CD4-positive, alpha-beta T cell treated with Interleukin-17A for 4 hours (primary cell): ENCODE measurements at regions not wholly inside any gene's neighbourhood (a gene's known extent, or its start where the extent isn't known, plus 50 kb on each side); places are given as distances from the start of the nearest gene placed in this dataset.

Experiments used
- DNase-seq: peaks from one replicate; pipeline ENCODE4 v3.0.0-alpha.2; 2020; ENCODE audit warnings: mixed read lengths

DNA sequence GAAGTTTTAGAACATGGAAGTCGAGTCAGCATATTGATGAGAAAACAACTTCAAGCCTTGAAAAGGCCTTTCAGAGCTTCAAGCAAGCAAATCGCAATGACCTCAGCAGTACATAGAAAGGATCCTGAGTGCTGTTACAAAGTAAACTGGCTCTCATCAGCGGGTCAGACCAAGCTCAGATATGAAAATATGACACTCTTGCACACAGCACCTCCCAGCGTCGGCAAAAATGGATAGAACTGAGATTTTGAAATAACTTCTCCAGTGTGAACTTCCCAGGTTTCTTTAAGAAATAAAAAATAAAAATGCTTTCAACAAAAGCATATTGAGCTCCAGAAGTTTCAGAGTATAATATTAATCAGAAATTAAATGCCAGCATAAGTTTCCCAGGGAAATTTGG is 296.9 kb downstream of the FBXO15 start:
- DNase-seq: no peak

DNA sequence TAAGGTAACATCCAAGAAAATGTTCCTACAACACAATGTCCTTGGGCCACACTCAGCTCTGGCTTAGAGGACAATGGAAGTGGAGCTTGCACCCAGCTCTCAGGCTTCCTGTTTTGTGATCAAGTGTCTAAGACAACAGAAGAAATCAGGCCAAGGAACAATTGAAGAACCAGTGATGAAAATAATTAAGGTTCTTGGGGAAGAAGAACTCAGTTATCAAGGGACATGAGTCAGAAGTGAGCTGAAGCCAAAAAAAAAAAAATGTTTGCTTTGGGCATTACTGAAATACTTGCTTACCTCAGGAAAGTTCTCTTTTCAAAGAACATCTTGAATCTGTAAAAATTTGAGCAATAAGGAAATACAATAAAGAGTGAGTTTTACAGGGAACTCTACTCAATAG is 299.0 kb downstream of the FBXO15 start:
- DNase-seq: no peak

DNA sequence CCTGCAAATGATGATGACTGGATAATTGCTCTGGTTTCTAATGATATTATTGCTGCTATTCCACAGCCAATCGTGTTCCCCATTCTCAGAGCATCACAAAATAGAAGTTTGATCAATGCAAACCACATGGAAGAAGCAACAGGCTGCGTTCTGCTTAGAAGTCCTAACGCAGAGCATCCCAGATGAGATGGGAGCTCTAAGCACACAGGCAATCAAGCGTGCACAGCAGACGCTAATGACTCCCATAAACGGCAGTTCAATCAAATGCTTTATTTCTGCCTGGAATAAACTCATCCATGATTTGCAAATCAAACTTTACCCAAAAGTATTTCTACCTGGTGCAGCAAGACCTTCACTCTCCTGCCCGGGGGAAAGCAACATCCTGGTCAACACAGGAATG is 304.2 kb downstream of the FBXO15 start:
- DNase-seq: no peak

DNA sequence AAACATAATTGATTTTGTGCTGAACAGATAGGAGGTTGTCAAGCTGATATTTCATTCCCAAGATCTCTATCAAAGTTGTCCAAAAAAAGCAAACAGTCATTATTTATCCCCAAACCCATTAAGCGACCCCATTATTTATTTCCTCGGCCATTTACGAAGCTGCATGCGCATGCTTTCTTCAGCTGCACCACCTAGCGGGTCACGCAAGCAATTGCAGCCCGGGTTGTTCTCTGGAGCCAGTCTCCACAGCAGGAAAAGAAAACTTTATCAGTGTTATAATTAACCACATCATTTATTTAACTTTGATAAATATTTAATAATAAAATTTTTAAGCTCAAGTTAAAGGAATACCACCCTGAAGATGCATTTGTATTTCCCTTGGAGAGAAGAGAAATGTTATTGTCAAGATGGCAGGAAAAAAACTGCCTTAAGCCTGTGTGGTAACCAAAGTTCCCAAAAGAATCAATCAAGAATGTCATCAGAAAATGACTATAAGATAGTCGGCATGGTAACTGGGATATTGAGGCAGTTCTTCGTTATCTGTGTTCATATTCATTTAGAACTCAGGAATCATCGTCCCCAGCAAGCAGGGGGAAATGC is 304.7 kb downstream of the FBXO15 start:
- DNase-seq: peak; percentile 54

DNA sequence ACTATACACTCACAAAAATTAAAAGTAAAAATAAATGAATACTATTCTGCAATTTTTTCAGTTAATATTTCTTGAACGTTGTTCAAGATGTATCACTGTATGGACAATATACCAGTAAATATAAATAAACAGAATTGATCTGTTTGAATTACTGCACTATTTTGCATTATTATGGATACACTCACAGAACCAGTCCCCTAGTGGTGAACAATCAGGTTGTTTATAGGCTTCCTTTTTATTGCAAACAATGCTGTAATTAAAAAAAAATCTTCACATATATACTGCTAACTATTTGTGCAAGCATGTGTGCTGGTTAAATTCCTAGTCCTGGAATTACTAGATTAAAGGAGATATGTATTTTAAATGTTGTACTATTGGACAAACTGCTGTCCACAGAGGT is 306.0 kb downstream of the FBXO15 start:
- no peak for DNase-seq

DNA sequence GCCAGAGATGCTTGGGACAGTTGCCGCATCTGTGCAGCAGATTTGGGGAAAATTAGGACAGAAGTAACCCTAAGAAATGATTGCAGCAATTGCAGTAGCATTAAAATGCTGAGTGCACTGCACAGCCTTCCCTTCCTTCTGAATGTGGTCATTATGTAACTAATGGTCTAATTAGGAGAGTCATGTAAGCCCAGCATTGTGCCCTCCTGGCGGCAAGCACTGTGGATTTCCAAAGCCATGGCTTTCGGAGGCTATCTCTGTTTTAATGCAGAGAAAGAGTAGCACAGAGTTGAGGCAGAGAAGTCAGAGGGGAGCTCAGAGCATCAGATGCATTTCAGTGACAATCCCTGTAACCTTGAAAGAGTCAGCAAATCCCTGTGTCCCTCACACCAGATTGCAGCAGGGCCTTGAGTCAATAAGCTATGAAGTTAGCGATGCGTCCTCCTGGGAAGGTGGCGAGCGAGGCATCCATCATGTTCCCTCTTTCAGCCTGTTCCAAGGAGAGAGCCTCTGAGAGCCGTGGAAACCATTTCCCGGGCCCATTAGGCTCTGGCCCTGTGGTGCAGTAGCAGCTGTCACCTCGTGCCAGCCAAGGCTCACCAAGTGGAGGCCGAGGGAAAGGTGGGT is 307.2 kb downstream of the FBXO15 start:
- DNase-seq: no peak

DNA sequence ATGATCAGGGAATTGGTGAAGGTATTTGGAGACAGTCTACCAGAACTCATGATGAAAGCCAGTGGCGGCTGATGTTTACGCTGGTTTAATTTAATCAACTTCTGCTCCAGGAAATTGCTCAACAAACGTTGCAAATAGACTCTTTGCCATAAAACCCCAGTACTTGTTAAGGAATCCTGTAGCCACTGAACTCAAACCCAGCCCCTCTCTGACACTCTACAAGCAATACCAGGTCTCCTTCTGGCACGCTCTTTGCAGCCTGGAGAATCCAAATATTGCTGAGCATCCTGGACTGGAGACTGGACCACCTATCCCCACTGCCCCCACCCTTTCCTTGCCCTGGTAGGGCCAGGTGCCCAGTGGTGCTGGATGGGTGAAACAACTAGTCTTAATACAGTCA is 308.2 kb downstream of the FBXO15 start:
- DNase-seq: no peak

DNA sequence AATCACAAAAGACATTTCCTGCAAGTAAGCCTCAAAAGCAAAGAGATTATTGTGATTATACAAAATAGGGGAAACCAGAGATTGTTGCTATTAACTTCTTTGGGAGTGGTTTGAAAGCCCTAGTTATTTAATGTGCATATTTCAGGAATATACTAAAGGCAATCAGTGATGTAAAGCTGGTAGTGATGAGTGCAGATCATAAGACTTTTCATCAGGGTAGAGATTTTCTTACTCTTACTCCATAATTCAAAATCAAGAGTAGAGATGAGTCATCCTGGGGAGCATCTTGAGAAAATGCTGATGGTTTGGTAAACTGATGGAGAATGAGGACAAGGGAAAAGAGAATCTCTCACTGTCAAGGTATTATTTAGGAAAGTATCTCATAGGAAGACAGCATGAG is 309.5 kb downstream of the FBXO15 start:
- no peak for DNase-seq

DNA sequence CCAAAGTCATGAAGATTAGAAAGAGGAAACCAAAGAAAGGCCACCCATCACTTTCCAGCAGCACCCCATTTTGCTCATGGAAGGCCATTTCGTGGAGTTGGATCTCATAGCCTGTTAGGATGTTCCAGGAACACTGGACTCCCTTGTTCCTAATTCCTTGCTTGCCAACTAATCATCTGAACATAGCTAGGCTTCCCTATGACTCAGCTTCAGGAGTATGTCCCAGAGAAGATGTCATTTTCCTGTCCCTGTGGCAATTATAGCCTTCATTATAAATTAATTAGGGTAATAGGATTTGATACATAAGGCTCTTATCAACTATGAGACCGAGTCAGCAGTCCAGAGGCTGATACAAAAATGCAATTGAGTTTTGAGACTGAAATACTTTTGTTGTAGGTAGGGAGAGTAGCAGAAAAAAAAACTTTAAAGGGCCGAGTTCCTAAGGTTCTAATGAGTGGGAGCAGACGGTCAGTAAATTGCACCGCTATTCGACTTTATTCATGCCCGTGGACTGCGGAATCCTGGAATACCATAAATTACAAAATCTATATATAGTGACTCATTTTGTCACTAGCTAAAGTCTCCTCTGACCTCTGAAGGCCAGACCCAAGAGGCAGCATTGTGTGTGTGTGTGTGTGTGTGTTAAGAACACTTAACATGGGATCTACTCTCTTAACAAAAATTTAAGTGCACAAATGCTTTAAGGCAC is 311.8 kb downstream of the FBXO15 start:
- DNase-seq: no peak

DNA sequence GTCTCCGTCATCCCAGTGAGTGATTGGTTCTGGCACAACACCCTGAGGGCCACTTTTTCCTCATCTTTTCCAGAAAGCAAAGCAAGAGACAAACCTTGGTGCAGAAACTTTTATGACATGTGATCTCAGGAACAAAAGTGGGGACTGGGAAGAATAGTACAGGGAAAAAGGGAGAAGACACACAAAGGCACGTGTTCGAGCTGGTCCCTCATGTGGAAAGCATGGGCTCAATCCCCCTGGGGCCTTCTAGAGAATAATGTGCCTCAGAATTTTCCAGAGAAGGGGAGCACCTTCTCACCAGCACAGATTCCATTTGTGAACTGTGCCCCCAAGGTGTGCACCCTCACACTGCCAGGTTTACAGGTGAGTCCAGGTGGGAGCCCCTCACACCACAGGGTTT is 312.6 kb downstream of the FBXO15 start:
- DNase-seq: no peak

DNA sequence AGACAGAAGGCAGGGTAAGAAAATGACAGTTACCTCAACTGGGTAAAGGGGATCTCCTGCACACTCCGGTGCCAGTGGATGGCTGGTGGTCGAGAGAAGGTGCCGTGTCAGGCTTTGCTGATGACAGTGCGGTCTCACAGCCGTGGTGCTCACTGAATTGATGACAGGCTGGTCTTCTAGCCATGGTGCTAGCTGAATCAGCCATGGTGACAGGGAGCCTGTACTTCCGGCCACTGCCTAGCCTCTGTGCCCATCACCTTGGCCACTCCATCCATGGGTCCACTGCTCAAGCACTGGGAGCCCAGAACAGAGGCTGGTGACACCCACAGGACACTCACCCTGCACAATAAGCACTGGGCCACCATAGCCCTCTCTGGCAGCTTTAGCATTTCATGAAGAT is 315.9 kb downstream of the FBXO15 start:
- DNase-seq: no peak

DNA sequence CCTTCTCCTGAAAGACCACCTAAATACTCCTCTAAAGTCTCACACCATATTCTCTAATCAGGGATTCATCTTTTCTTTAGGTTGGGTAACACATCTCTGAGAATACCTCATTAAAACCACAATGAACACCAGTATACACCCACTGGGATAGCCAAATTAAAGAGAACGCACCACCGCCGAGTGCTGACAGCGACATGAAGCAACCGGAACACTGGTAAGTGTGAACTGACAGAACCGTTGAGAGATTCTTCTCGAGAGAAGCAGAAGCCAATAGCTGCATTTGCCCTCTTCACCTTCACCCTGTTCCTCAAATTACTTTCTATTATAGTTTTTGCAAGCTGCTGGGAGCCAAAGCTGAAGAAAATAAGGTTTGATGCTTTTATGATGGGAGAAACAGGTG is 318.5 kb downstream of the FBXO15 start:
- no peak for DNase-seq

DNA sequence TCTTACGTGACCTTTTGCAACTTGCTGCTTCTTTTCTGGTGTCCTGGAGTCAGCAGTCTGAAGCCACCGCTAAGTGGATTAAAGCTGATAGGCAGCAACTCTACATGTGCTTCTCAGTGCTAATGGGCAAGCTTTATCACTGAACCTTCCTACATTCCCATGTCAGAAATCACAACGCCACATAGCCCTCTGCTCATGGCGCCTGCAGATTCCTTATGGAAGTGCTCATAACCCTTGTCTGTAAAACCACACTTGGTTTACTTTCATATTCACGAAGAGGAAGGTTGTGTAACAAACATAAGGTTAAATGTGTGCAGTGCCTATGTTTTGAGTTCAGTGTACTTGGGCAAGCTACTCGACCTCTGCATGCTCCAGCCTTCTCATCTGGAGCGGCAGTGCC is 319.8 kb downstream of the FBXO15 start:
- no peak for DNase-seq

DNA sequence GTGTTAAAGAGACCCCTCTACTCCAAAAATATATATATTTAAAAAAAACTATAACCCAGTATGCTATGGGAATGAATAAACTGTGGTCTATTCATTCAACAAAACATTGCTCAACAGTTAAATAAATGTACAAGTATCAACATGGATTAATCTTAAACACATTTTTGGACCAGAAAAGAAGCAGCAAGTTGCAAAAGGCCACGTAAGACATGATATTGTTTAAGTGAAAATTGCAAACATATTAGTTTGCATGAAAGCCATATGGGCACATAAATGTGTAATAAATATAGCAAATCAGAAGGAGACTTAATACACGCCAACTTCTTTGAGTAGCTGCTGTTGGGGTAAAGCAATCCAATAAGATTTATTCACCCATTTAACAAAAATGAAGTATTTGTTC is 321.5 kb downstream of the FBXO15 start:
- DNase-seq: no peak

DNA sequence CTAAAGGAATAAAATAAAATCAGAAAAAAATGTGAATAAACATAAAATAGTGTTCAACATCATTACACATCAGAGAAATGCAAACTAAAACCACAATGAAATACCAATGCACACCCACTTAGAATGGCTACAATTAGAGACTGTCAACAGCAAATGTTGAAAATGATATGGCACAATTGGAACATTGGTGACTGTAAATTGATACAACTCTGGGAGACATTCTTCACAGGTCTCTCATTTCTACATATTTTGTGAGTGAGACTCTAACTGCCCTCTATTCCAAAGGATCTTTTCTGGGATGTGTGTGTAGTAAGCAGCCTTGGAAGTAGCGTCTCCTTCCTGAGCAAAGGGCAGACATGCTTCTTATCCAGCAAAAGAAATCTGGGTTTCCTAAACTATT is 323.0 kb downstream of the FBXO15 start:
- DNase-seq: no peak

DNA sequence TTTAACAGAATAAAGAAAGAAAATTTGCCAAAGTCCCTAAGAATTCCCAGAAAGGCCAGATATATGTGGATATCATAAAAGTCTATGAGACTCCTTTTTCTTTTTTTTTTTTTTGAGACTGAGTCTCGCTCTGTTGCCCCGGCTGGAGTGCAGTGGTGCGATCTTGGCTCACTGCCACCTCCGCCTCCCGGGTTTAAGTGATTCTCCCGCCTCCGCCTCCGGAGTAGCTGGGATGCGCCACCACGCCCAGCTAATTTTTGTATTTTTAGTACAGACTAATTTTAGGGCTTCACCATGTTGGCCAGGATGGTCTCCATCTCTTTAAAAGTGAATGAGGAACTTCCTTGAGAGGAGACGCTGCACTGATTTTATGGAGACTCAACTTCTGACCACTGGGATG is 335.2 kb downstream of the FBXO15 start:
- no peak for DNase-seq

DNA sequence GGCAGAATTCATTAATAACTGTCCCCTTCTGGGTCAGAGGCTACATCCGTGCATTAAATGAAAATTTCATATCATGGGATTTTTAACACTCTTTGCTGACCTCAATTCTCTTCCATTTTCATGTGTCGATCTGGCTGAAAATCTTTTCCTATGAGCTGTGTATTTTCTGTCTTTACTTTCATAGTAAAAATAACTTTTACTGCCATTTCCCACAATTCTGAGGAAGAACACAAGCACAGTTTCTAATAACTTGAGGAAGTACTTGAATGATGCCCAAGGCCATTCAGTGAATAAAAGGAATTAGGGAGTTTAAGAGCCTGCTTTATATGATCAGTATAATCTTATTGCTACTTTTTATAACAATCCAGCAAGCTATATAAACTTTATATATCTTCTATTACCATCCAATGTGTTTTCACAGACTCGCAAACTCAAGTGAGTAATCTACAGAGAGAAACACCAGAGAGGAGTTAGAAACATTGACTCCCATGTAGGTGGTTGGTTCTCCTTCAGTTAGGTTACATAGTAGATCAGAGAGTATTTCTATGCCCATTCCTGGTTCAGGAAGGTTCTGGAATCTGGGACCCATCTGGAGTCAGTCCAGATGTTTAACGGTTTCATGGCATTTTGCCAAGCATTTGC is 340.0 kb downstream of the FBXO15 start:
- DNase-seq: no peak

DNA sequence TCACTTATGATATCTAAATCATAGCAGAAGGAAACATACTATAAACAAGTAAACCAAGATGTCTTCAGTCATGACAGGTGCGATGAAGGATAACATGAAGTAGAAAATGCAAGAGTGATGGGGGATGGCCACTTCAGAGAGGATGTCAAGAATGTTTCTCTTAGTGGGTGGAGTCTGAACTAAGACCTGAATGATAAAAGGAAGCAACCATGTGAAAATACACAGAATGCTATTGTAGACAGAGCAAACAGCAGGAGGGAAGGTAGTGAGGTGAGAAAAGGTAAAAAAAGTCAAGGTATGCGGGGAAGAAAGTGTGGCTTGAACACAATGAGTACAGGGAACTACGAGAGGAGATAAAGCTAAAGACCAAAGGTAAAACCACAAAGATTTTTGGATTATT is 341.6 kb downstream of the FBXO15 start:
- no peak for DNase-seq

DNA sequence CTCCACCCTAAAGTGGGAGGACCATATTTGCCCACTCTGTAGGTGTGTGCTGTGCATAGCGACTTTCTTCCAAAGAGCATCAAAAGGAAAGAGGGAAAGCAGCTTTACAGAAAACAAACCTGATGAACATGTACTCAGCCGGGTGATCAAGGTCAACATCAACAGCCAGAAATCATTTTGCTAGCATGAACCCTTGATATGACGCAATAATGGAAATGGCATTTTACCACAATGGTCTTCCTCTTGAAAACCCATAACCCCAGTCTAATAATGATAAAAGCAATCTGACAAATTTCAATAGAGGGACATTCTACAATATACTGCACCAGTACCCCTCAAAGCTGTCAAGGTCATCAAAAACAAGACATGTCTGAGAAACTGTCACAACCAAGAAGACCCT is 350.2 kb downstream of the FBXO15 start:
- DNase-seq: no peak

DNA sequence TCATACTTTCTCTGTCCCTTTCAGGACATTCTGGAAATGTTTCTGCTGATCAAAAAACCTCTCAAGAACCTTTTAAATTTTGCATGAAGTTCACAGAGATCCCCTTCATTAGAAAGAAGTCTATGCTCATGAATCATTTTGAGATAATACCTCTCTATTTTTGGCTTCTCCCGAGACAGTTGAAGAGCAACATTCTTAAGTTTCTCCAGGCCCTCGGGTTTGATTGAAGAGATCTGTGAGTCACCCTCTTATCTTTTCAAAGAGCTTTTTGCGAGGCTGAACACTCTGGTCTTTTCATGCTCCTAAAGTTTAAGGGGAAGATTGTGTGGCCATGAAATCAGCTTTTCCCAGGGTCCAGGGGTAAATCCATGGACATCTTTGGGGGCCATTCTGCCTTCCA is 354.2 kb downstream of the FBXO15 start:
- DNase-seq: no peak

DNA sequence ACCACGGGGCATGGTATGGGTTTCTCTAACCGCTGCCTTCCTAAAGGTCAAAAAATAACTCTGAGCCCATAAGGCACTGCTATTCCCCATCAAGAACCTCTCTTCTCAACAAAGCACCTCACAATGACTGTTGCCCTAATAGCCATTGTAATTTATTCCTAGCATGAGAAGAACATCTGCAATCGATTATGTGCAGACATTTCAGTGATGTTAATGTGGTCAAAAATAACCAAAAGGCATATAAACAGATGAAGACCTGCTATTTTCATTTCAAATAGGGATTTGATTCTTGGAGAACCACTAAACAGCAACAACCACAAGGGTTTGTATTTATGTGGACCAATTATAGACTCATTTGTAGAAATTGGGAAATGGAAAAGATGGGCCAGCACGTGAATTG is 356.6 kb downstream of the FBXO15 start:
- no peak for DNase-seq

DNA sequence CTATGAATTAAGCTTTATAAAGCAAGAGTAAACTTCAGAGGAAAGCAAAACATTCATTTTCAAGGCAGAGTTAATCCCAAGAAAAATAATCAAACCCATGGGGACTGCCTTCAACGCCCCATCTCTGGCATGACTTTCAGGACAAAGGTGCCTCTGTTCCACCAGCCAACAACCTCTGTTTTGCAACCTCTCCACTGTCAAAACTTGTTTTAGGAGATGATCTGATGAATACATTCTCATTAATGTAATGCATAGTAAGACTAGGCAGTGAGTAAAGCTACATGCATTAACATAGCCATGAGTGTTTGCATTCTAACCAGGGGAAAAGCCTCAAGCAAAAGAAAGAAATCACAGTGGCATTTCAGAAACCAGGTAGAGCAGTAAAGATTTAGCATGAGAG is 357.0 kb downstream of the FBXO15 start:
- no peak for DNase-seq

DNA sequence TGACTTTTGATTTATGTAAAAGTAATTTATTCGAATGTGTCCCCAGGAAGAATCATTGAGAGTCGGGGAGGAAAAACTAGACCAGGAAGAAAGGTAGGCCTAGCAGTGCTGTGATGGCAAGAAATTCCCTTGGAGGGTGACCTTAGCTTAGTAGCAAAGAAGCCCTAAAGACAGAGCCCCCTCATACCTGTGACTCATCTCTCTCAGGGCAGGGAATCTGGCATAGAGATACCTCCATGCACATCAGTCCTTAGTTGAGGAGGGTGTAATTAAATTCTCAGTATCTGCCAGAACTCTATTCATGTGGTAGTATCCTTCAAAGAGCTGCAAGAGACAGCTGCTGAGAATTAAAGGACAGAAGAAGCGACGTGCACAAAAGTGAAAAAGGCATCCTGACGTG is 360.3 kb downstream of the FBXO15 start:
- DNase-seq: no peak

DNA sequence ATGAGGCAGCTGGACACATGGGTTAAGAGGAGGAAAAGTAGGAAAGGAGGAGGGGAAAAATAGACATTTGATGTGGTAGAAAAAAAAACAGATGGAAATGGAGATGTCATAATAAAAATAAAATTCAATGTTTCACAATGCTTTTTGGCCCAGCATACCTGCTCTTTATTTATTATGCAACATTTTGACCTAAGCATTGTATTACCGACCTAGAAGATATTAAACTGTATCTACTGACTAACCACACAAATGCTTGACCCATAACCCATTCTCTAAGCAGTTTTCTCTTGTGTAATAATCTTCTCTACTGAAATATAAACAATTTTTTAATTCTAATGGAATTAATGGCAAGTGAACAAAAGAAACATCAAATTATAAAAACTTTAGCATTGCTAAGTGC is 362.3 kb downstream of the FBXO15 start:
- DNase-seq: no peak
